ENCODE measurements at regions not wholly inside any gene's neighbourhood (a gene's known extent, or its start where the extent isn't known, plus 50 kb on each side); places are given as distances from the start of the nearest gene placed in this dataset.

DNA sequence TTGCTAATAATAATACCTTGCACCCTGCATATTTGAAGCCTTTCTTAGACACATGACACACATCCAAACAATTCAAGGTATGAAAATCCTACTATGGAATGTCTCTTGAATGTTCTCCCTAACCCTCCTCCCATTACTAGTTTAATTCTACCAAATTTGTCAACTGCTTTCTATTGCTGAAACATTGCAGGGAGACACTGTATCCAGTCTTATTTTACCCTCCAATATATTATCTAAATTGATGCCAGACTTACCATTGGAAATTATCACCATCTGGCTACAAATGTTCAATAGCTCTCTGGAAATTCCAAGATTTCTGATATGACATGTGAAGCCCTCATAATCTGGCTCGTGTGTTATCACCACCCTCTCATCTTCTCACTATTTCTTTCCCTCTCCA, 1027.3 kb upstream of the CITED2 start:
- H3K27me3 Mint-ChIP-seq (ENCODE audit: unreplicated experiment): no peaks in the 10 kb centered on the region
- H3K27ac Mint-ChIP-seq (ENCODE audit: unreplicated experiment): no peak overlapping the region
- no peak overlapping the region for H3K4me3 Mint-ChIP-seq (ENCODE audit: unreplicated experiment)
- no peaks in the 10 kb centered on the region for H3K36me3 Mint-ChIP-seq (ENCODE audit: unreplicated experiment)
- TF ChIP-seq, protein P1, sequence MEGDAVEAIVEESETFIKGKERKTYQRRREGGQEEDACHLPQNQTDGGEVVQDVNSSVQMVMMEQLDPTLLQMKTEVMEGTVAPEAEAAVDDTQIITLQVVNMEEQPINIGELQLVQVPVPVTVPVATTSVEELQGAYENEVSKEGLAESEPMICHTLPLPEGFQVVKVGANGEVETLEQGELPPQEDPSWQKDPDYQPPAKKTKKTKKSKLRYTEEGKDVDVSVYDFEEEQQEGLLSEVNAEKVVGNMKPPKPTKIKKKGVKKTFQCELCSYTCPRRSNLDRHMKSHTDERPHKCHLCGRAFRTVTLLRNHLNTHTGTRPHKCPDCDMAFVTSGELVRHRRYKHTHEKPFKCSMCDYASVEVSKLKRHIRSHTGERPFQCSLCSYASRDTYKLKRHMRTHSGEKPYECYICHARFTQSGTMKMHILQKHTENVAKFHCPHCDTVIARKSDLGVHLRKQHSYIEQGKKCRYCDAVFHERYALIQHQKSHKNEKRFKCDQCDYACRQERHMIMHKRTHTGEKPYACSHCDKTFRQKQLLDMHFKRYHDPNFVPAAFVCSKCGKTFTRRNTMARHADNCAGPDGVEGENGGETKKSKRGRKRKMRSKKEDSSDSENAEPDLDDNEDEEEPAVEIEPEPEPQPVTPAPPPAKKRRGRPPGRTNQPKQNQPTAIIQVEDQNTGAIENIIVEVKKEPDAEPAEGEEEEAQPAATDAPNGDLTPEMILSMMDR (IDR thresholded peaks at IDR 0.05; ENCODE audit: partially characterized antibody, unreplicated experiment): no peak
- no peaks in the 10 kb centered on the region for H3K9me3 Mint-ChIP-seq (ENCODE audit: unreplicated experiment)
- DNase-seq: no peak
- H3K4me1 Mint-ChIP-seq (ENCODE audit: low read depth, unreplicated experiment): no peaks in the 10 kb centered on the region

DNA sequence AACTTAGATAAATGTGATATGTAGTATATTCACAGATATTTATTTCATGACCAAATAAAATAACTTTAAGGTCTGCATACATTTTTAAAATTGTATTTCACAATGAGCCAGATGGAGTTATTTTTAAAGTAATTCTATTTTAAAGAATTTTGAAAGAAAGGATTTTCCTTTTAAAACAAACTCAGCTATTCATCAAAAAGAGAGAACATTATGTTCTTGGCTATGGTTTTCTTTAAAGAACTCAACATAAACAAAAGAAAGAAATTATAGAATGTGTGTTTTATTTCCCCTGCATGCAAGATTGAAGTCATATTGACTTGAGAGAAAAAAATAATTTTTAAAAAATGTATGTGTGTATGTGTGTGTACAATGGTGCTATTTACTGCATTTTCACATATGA, 1023.6 kb upstream of the CITED2 start:
- no peaks in the 10 kb centered on the region for H3K36me3 Mint-ChIP-seq (ENCODE audit: unreplicated experiment)
- no peak overlapping the region for H3K4me3 Mint-ChIP-seq (ENCODE audit: unreplicated experiment)
- H3K4me1 Mint-ChIP-seq (ENCODE audit: low read depth, unreplicated experiment): no peaks in the 10 kb centered on the region
- H3K9me3 Mint-ChIP-seq (ENCODE audit: unreplicated experiment): no peaks in the 10 kb centered on the region
- H3K27ac Mint-ChIP-seq (ENCODE audit: unreplicated experiment): no peak overlapping the region
- no peak for DNase-seq
- TF ChIP-seq, protein P1 (IDR thresholded peaks at IDR 0.05; ENCODE audit: partially characterized antibody, unreplicated experiment): no peak
- no peaks in the 10 kb centered on the region for H3K27me3 Mint-ChIP-seq (ENCODE audit: unreplicated experiment)

DNA sequence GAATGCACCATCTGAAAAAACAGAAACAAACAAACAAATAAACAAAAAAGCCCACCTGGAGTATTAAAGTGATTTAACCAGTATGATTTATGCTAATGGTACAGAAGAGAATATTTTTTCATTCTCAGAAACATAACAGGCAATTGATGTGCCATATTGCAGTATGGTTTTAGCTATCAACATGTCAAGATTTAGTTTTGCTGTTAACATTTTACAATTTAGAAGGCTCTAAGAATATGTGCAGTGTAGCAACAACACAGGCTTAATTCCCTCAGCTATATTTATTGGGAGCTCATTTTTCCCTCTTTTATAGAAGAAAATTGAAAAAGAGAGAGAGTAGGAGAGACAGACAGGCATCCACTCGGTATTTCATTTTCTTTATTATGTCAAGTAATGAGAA, 1022.7 kb upstream of the CITED2 start:
- H3K27ac Mint-ChIP-seq (ENCODE audit: unreplicated experiment): no peak overlapping the region
- H3K4me3 Mint-ChIP-seq (ENCODE audit: unreplicated experiment): no peak overlapping the region
- no peaks in the 10 kb centered on the region for H3K36me3 Mint-ChIP-seq (ENCODE audit: unreplicated experiment)
- no peaks in the 10 kb centered on the region for H3K9me3 Mint-ChIP-seq (ENCODE audit: unreplicated experiment)
- no peaks in the 10 kb centered on the region for H3K4me1 Mint-ChIP-seq (ENCODE audit: low read depth, unreplicated experiment)
- TF ChIP-seq, protein P1 (IDR thresholded peaks at IDR 0.05; ENCODE audit: partially characterized antibody, unreplicated experiment): no peak
- DNase-seq: no peak
- H3K27me3 Mint-ChIP-seq (ENCODE audit: unreplicated experiment): no peaks in the 10 kb centered on the region

DNA sequence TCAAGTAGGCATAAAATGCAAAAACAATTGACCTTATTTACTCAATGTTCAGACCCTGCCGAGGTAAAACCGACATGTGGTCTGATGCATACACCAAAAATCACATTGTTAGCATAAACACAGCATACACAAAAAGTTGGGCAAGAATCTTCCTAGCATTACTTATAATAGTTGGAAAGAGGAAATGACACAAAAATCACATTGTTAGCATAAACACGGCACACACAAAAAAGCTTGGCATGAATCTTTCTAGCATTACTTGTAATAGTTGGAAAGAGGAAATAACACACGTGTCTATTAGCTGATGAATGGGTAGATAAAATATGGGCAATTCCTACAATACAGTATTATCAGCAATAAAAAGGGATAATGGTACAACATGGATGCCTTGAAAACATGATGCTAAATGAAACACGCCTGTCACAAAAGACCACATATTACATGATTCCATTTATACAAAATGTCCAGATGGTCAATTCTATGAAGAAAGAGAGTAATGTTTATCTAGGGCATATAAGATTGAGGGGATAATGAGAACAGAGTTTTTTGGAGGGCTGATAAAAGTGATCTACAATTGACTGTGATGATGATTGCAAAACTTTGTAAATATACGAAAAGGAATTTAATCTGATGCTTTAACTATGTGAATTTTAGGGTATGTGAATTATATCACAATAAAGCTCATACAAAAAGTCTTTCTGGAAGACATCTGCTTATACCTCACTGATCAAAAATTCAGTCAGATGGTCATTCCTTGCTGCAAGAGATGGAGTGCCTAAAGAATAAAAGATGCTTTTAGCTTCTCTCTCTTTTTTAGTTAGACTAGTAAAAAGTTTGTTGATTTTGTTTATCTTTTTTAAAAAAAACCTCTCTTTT, 1019.5 kb upstream of the CITED2 start:
- Mint-ChIP-seq H3K4me1 (ENCODE audit: low read depth, unreplicated experiment) (no peaks in the 10 kb centered on the region), H3K27ac (ENCODE audit: unreplicated experiment) (no peak overlapping the region), H3K9me3 (ENCODE audit: unreplicated experiment) (no peaks in the 10 kb centered on the region), H3K27me3 (ENCODE audit: unreplicated experiment) (no peaks in the 10 kb centered on the region), H3K36me3 (ENCODE audit: unreplicated experiment) (no peaks in the 10 kb centered on the region), H3K4me3 (ENCODE audit: unreplicated experiment) (no peak overlapping the region)
- TF ChIP-seq, protein P1 (IDR thresholded peaks at IDR 0.05; ENCODE audit: partially characterized antibody, unreplicated experiment): no peak
- no peak for DNase-seq

DNA sequence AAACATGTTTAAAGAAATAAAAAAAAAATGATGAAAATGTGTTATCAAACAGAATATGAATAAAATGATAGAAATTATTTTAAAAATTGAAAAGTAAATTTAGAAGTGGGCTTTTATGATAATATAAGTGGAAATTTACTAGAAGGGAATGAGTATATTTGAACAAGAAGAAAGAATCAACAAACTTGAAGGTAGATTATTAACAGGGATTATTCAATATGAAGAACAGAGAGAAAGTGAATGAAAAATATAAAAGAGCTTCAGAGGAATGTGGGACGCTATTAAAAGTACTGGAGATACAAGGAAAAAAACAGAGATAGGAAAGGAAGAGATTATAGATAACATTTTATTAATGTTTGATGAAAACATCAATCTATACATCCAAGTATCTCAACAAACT, 1014.4 kb upstream of the CITED2 start:
- Mint-ChIP-seq H3K4me1 (ENCODE audit: low read depth, unreplicated experiment) (no peaks in the 10 kb centered on the region), H3K4me3 (ENCODE audit: unreplicated experiment) (no peak overlapping the region), H3K36me3 (ENCODE audit: unreplicated experiment) (peaks cover 11% of the 10 kb centered on the region), H3K27me3 (ENCODE audit: unreplicated experiment) (peaks cover 3% of the 10 kb centered on the region), H3K27ac (ENCODE audit: unreplicated experiment) (no peak overlapping the region), H3K9me3 (ENCODE audit: unreplicated experiment) (peaks cover 8% of the 10 kb centered on the region)
- no peak for DNase-seq
- TF ChIP-seq, protein P1 (IDR thresholded peaks at IDR 0.05; ENCODE audit: partially characterized antibody, unreplicated experiment): no peak

All from glutamatergic neuron (in vitro differentiated cells).